HG03060 (cell line): ENCODE measurements at regions not wholly inside any gene's neighbourhood (a gene's known extent, or its start where the extent isn't known, plus 50 kb on each side); places are given as distances from the start of the nearest gene placed in this dataset.
"Not testable (repeated sequence)": the region's sequence is repeated elsewhere in the genome, so short reads cannot be mapped to it uniquely, and the experiment has no call there.

Source experiments
- ATAC-seq: cut with Tn5 transposase; IDR thresholded peaks from one replicate; pipeline ENCODE4 v1.9.1; 2021; ENCODE audit warnings: low read depth, moderate number of reproducible peaks; ENCODE audit not compliant: unreplicated experiment

GRCh38 chr1:228796945-228797344 is 61.7 kb downstream of the RHOU start:
- ATAC-seq: not testable (repeated sequence)

GRCh38 chr1:228798035-228798434 is 62.8 kb downstream of the RHOU start:
- no peak for ATAC-seq

DNA sequence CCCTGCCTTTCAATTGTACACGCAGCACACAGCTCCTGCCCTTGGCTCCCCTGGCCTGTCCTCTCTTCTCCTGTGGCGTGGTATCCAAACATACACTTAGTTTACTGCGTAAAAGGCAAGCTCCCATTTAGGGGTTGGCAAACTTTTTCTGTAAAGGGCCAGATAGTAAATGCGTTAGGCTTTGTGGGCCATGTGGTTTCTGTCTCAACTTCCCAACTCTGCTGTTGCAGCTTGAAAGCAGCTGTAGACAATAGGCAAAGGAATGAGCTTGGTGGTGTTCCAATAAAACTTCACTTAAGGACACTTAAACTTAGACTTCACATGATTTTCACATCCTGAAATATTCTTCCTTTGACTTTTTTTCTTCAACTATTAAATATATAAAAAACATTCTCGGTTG is 63.3 kb downstream of the RHOU start:
- no peak for ATAC-seq

- ATAC-seq: no peak
Observed at GRCh38 chr1:228799924-228800323, 64.6 kb downstream of the RHOU start.

DNA sequence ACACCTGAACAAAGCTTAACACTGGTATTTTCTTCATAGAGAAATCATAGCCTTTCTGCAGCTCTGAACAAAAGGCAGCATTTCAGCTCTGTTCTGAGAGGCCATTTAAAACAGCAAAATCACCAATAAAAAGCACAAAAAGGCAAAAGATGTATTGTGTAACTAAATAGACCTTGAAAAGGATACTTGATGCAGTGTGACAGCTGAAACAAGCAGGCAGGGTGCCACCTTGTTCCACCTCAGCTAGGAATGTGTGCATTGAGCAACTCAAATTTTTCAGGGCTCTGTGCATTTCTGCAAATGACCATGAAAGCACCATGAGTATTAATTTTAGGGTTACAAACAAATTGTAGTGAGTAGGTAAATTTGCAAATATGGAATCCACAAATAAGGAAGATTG is 65.8 kb downstream of the RHOU start:
- ATAC-seq: no peak

DNA sequence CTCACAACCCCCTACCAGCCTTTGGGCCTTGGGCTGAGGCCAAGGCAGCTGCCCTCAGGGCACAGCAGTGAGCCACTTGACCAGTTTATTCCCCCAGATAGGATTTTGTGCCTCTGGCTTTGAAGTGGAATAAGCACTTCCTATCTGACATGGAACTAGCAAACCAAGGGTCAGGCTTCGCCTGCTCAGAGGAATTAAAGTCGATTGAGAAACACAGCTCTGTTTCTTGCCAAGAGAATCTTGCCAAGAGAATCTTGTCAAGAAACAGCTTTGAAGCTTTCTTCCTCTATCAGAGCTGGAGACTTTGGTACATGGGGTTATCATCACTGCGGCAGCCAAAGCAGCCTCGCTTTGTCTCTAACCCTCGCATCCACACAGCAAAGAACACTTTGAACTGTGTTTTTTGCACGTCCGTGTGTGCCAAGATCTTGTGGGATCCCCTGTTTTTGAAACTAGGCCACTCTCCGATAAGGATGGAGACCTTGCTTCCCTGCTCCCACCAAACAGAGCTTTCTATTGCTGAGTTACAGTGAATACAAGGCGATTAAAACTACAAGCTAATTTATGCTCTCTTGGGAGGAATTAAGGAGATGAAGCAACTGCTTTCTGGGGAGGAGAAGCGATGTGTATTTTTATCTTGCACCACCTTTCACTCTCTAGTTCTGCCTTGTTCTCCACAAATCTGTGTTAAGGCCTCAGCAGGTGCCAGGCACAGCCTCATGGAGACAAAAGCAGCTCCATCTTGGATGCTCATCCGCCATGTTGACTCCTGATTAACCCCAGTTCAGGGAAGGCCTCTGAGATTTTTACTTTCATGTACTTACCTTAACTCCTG is 67.3 kb downstream of the RHOU start:
- ATAC-seq: no peak

GRCh38 chr1:228803421-228803820 is 68.1 kb downstream of the RHOU start:
- no peak for ATAC-seq

DNA sequence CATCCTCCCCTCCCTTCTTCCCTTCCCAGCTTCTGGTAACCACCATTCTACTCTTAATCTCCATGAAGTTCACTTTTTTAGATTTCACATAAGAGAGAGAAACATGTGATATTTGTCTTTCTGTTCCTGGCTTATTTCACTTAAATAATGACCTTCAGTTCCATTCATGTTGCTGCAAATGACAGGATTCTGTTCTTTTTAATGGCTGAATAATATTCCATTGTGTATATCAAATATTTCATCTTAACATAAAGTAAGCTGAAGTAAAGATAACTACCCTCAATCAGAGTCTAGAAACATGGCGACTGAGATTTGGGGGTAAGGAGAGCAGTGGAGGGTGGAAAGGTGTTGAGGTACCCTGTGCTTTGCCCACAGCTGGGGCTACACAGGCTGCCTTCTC is 68.9 kb downstream of the RHOU start:
- ATAC-seq: no peak

DNA sequence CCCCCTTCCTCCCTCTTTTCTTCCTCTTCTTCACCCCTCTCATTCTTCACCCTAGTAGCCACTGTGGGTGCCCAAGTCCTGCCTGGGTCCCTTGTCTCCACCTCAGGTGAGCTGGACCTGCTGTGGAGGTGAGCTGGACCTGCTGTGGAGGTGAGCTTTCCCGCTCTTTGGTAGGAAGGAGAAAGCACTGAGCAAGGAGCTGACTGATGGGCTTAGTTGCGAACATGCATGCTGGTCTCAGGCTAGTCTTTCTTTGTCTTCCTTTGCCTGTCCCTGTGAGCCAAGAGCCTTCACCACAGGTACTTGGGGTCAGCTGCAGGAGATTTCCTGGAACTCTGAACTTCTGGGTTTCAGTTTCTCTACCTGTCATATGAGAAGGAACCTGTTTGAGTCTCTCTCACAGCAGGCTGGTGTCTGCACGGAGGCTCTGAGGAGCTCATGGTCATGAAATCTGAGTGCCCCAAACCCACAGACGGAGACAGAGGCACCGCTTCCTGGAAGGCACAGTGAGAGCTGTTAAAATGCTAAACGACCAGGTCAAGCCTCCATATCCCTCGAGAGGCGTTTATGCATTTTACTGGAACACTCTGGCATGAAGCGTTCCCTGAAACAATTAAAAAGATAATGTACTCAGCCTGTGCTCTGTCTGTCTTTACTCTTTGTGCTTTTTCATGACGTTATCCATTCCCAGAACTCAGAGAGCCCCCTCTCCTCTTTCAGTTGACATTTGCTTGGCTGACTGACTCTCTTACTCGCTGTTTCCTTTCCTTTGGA is 69.5 kb downstream of the RHOU start:
- no peak for ATAC-seq

GRCh38 chr1:228807904-228808605 is 72.8 kb downstream of the RHOU start:
- no peak for ATAC-seq

DNA sequence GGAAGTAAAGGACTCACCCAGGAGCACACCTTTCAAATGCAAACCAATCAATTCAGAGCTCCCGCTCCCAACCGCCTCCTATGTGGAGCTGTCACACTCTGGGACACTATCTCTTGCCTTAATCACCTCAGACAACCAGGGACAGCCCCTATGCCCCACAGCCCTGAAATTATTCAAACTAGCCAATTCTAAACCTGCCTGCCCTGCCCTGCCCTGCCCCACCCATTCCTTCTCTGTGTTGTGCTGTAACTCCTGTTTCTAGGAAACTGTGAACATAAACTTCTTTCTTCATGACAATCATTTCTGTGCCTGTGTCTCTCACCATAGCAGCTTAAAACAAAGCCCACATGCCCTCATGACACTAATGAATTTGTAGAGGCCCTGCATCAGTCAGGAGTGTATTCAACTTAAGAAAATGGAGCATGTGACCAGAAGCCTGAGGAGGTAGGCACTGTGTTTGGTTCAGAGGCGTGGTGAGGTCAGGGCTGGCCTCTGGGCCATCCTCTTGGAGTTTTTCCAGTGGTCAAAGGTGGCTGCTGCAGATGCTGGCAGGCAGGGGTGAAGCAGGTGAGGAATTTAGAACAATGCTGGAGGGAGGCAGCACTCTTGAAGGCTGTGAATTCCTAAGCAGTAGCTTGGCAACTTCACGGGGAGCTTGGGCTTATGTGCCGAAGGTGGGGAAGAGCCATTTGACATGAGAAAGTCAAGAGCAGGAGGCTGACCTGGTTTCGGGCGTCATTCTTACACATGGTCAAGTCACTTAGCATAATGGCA is 74.5 kb downstream of the RHOU start:
- ATAC-seq: no peak

- ATAC-seq: no peak
Observed at GRCh38 chr1:228810395-228810758, 75.1 kb downstream of the RHOU start.

GRCh38 chr1:228810878-228811711 is 75.8 kb downstream of the RHOU start:
- no peak for ATAC-seq

DNA sequence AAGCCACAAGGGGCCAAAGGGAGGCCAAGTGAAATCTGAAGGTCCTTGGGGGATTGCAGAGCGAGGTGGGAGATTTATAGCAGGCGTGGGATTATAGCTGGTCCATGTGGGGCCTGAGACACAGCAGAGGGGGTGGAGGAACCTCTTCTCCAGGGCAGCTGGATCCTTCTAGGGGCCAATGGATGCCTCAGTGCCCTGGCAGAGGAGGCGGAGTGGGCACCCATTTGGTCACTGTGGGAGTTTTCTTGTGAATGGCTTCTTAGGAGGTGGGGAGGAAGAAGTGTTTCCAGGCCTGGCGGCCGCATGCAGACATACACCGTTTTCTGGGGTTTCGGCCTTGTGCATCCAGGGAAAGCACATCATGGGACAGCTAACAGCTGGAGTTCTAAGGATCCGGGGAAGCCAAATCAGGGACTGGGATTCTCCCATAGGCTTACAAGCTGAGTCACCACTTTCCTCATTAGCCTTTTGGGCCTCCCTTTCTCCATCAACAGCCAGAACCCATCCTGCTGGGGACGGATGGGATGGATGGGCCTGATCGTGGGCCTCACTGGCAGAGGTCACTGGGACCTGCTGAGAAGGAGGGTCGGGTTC is 76.5 kb downstream of the RHOU start:
- ATAC-seq: no peak

DNA sequence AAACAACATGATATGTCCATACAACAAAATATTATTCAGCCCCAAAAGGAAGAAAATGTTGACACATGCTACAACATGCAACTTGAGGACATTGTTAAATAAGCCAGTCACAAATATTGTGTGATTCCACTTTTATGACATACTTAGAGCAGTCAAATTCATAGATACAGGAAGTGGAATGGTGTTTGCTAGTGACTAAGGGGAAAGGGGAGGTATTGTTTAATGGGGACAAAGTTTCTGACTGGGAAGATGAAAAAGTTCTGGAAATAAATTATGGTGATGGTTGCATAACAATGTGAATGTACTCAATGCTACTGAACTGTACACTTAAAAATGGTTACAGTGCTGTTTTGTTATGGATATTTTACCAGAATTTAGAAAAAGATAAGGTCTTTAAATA is 77.7 kb downstream of the RHOU start:
- ATAC-seq: no peak

GRCh38 chr1:228814176-228814575 is 78.9 kb downstream of the RHOU start:
- no peak for ATAC-seq

- no peak for ATAC-seq
Observed at GRCh38 chr1:228818296-228818695, 83.0 kb downstream of the RHOU start.

- no peak for ATAC-seq
Observed at GRCh38 chr1:228818928-228819630, 83.8 kb downstream of the RHOU start.

DNA sequence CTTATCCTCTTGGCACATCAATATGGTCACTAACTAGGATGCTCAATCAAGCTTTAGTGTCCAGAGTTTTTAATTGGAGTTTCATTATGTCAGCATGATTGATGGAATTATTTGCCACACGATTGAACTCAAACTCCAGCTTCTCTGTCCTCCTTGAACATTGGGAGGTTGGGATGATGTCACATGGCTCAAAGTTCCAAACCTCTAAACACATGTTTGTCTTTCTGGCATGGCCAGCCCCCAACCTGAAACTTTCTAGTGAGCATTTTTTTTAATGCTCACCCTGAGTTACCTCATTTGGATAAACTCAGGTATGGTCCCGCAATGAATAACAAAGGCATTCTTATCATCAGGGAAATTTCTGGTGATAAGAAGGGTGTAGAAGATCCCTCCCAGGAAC is 86.0 kb downstream of the RHOU start:
- ATAC-seq: no peak
